ENCODE measurements at regions not wholly inside any gene's neighbourhood (a gene's known extent, or its start where the extent isn't known, plus 50 kb on each side); places are given as distances from the start of the nearest gene placed in this dataset.
A peak's percentile ranks its signal among the peaks of the same experiment; 100 is the strongest.

- DNase-seq (ENCODE audit: low read depth) = peak; percentile 49
- no peak for TF ChIP-seq CTCF (IDR thresholded peaks at IDR 0.05; ENCODE audit: insufficient read depth, low read depth, low read length, missing control alignments)
- H3K4me3 ChIP-seq (ENCODE audit: low read length) = no peak overlapping the region
Observed at GRCh38 chr7:40945788-40946187, 757.1 kb downstream of the INHBA start.

- no peak for TF ChIP-seq CTCF (IDR thresholded peaks at IDR 0.05; ENCODE audit: insufficient read depth, low read depth, low read length, missing control alignments)
- H3K4me3 ChIP-seq (ENCODE audit: low read length) = no peak overlapping the region
- peak; percentile 53 for DNase-seq (ENCODE audit: low read depth)
Observed at GRCh38 chr7:40944981-40945585, 757.8 kb downstream of the INHBA start.

- DNase-seq (ENCODE audit: low read depth) = no peak
- no peak for TF ChIP-seq CTCF (IDR thresholded peaks at IDR 0.05; ENCODE audit: insufficient read depth, low read depth, low read length, missing control alignments)
- no peak overlapping the region for H3K4me3 ChIP-seq (ENCODE audit: low read length)
Observed at GRCh38 chr7:40937879-40938278, 765.0 kb downstream of the INHBA start.

GRCh38 chr7:40935435-40935834 is 767.5 kb downstream of the INHBA start:
- no peak for TF ChIP-seq CTCF (IDR thresholded peaks at IDR 0.05; ENCODE audit: insufficient read depth, low read depth, low read length, missing control alignments)
- DNase-seq (ENCODE audit: low read depth) = no peak
- no peak overlapping the region for H3K4me3 ChIP-seq (ENCODE audit: low read length)

- H3K4me3 ChIP-seq (ENCODE audit: low read length) = no peak overlapping the region
- no peak for DNase-seq (ENCODE audit: low read depth)
- TF ChIP-seq CTCF (IDR thresholded peaks at IDR 0.05; ENCODE audit: insufficient read depth, low read depth, low read length, missing control alignments) = no peak
Observed at GRCh38 chr7:40923626-40924025, 779.3 kb downstream of the INHBA start.

- H3K4me3 ChIP-seq (ENCODE audit: low read length) = no peak overlapping the region
- peak; percentile 100 for DNase-seq (ENCODE audit: low read depth)
- TF ChIP-seq CTCF (IDR thresholded peaks at IDR 0.05; ENCODE audit: insufficient read depth, low read depth, low read length, missing control alignments) = no peak
Observed at GRCh38 chr7:40922316-40922670, 780.6 kb downstream of the INHBA start.

- TF ChIP-seq CTCF (IDR thresholded peaks at IDR 0.05; ENCODE audit: insufficient read depth, low read depth, low read length, missing control alignments) = no peak
- DNase-seq (ENCODE audit: low read depth) = peak; percentile 50
- H3K4me3 ChIP-seq (ENCODE audit: low read length) = no peak overlapping the region
Observed at GRCh38 chr7:40921589-40922315, 781.1 kb downstream of the INHBA start.
